ENCODE measurements at regions not wholly inside any gene's neighbourhood (a gene's known extent, or its start where the extent isn't known, plus 50 kb on each side); places are given as distances from the start of the nearest gene placed in this dataset.
"Not testable (repeated sequence)": the region's sequence is repeated elsewhere in the genome, so short reads cannot be mapped to it uniquely, and the experiment has no call there.

DNA sequence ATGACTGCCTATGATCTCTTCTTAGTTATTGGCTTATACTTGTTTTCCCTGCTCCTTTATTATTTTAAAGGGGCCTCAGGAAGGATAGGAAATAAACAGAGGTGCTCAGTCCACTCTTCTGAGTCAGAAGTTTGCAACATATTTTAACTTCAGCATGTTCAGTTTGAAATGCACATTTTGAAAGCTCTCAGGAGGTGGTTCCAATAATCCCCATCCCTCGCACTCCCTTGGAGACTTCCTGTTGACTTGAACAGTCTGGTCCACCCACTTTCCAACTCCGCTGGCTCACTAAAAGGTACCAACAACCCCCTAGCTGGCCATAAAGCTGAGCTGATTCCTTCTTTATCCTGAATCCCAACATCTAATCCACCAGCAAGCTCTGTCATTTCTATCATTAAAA lies 78.3 kb upstream of the DUSP21 start:
- DNase-seq (ENCODE audit: low read depth) = no peak
- in situ Hi-C loops (cut with HindIII; ENCODE audit: low sequenced_read_pairs) = no loop called here
- TF ChIP-seq, protein P1, sequence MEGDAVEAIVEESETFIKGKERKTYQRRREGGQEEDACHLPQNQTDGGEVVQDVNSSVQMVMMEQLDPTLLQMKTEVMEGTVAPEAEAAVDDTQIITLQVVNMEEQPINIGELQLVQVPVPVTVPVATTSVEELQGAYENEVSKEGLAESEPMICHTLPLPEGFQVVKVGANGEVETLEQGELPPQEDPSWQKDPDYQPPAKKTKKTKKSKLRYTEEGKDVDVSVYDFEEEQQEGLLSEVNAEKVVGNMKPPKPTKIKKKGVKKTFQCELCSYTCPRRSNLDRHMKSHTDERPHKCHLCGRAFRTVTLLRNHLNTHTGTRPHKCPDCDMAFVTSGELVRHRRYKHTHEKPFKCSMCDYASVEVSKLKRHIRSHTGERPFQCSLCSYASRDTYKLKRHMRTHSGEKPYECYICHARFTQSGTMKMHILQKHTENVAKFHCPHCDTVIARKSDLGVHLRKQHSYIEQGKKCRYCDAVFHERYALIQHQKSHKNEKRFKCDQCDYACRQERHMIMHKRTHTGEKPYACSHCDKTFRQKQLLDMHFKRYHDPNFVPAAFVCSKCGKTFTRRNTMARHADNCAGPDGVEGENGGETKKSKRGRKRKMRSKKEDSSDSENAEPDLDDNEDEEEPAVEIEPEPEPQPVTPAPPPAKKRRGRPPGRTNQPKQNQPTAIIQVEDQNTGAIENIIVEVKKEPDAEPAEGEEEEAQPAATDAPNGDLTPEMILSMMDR (IDR thresholded peaks at IDR 0.05; ENCODE audit: low read depth, low read length, missing control alignments) = no peak
- no peak overlapping the region for H3K4me3 ChIP-seq (ENCODE audit: low read depth, low read length)

GRCh38 chrX:44747969-44748368 lies 95.9 kb upstream of the DUSP21 start:
- in situ Hi-C loops (cut with HindIII; ENCODE audit: low sequenced_read_pairs) = no loop called here
- DNase-seq (ENCODE audit: low read depth) = no peak
- TF ChIP-seq, protein P1 (IDR thresholded peaks at IDR 0.05; ENCODE audit: low read depth, low read length, missing control alignments) = no peak
- no peak overlapping the region for H3K4me3 ChIP-seq (ENCODE audit: low read depth, low read length)

GRCh38 chrX:44747317-44747716 lies 96.5 kb upstream of the DUSP21 start:
- no peak for DNase-seq (ENCODE audit: low read depth)
- no peak overlapping the region for H3K4me3 ChIP-seq (ENCODE audit: low read depth, low read length)
- in situ Hi-C loops (cut with HindIII; ENCODE audit: low sequenced_read_pairs) = no loop called here
- TF ChIP-seq, protein P1 (IDR thresholded peaks at IDR 0.05; ENCODE audit: low read depth, low read length, missing control alignments) = no peak

DNA sequence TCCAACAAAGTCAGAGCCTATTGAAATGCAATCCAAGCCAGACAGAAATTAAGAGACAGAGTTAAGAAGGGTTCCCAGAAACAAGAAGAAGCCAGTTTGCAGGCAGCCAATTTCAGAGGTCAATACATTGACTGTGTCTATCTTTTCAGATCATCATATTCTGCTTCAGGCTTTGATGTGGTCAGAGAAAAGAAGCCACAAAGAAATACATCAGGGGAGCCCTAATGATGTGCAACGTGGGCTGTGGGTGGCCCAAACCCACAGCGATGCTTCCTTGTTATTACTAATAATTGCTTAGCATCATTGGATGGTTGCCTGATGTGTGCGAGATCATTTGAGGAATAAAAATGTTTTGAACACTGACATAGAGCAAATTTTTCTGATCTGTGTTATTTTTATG lies 99.0 kb upstream of the DUSP21 start:
- TF ChIP-seq, protein P1 (IDR thresholded peaks at IDR 0.05; ENCODE audit: low read depth, low read length, missing control alignments) = no peak
- in situ Hi-C loops (cut with HindIII; ENCODE audit: low sequenced_read_pairs) = no loop called here
- DNase-seq (ENCODE audit: low read depth) = no peak
- no peak overlapping the region for H3K4me3 ChIP-seq (ENCODE audit: low read depth, low read length)

- in situ Hi-C loops (cut with HindIII; ENCODE audit: low sequenced_read_pairs) = no loop called here
- TF ChIP-seq, protein P1 (IDR thresholded peaks at IDR 0.05; ENCODE audit: low read depth, low read length, missing control alignments) = no peak
- H3K4me3 ChIP-seq (ENCODE audit: low read depth, low read length) = no peak overlapping the region
- DNase-seq (ENCODE audit: low read depth) = no peak
These were observed 101.2 kb upstream of the DUSP21 start for GRCh38 chrX:44742480-44743155.

GRCh38 chrX:44741859-44742258 lies 102.0 kb upstream of the DUSP21 start:
- H3K4me3 ChIP-seq (ENCODE audit: low read depth, low read length); DNase-seq (ENCODE audit: low read depth); in situ Hi-C loops (cut with HindIII; ENCODE audit: low sequenced_read_pairs): not testable (repeated sequence)

DNA sequence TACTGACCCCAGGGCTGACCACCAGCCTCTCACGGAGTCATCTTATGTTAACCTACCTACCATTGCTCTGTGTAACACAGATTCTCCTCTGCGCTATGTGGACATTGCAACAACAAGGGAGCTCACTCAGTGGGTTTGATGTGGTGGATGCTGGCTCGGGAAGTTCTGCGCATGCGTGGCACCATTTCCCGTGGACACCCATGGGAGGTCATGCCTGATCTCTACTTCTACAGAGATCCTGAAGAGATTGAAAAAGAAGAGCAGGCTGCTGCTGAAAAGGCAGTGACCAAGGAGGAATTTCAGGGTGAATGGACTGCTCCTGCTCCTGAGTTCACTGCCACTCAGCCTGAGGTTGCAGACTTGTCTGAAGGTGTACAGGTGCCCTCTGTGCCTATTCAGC lies 102.4 kb upstream of the DUSP21 start:
- in situ Hi-C loops (cut with HindIII; ENCODE audit: low sequenced_read_pairs) = not testable (repeated sequence)

DNA sequence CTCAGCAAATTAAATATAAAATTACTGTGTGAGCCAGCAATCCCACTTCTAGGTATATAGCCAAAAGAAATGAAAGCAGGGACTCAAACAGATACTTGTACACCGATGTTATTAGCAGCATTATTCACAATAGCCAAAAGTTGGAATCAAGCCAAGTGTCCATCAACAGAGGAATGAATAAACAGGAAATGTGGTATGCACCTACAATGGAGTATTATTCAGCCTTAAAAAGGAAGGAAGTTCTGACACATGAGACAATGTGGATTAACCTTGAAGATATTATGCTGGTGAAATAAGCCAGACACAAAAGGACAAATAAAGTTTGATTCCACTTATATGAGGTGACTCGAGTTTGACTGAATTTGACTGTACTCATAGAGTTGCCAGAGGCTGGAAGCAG lies 108.3 kb upstream of the DUSP21 start:
- DNase-seq (ENCODE audit: low read depth) = no peak
- TF ChIP-seq, protein P1 (IDR thresholded peaks at IDR 0.05; ENCODE audit: low read depth, low read length, missing control alignments) = no peak
- in situ Hi-C loops (cut with HindIII; ENCODE audit: low sequenced_read_pairs) = no loop called here
- H3K4me3 ChIP-seq (ENCODE audit: low read depth, low read length) = no peak overlapping the region

More for the DNA sequence above, 102.4 kb upstream of the DUSP21 start:
- not testable (repeated sequence) for H3K4me3 ChIP-seq (ENCODE audit: low read depth, low read length); DNase-seq (ENCODE audit: low read depth)
